B cell (primary cell): ENCODE measurements at regions not wholly inside any gene's neighbourhood (a gene's known extent, or its start where the extent isn't known, plus 50 kb on each side); places are given as distances from the start of the nearest gene placed in this dataset.

Source experiments
- CTCF ChIP-seq: fragments of 200-600 bp; IDR thresholded peaks from one replicate; pipeline ENCODE4 v1.8.0; 2022; ENCODE audit warnings: antibody characterized with exemption, mild to moderate bottlenecking
- EZH2 ChIP-seq: IDR thresholded peaks from 2 replicates; pipeline ENCODE4 v1.6.1; 2012; ENCODE audit warnings: borderline replicate concordance, low read depth, mild to moderate bottlenecking, moderate library complexity, low read length; ENCODE audit not compliant: insufficient read depth, poor library complexity, severe bottlenecking

- TF ChIP-seq CTCF, result no peak
- TF ChIP-seq EZH2, result no peak
Measured at GRCh38 chr15:66955001-66955516, 110.3 kb upstream of the SMAD3 start.
